ENCODE measurements at regions not wholly inside any gene's neighbourhood (a gene's known extent, or its start where the extent isn't known, plus 50 kb on each side); places are given as distances from the start of the nearest gene placed in this dataset.

DNA sequence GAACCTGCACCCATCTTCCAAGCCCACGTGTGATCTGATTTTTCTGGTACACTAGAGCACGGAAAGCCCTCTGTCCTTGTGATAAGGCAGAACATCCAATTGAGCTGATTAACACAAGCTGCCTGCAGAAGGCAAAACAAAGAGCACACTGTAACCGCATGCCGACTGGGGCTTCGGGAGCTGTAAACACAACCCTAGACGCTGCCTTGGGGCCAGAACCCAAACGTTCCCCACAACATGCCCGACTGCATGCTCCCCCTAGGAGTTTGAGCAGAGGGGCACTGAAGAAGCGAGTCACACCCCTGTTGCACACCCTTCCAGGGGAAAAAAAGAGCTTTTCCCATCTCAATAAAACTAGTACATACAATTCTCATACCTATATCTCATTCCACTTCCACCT lies 470.7 kb downstream of the HTR1B start:
- TF ChIP-seq POLR2AphosphoS5 (IDR thresholded peaks at IDR 0.05; ENCODE audit: low read depth, low read length) (no peak), POLR2A (IDR thresholded peaks at IDR 0.05; ENCODE audit: low read depth, low read length) (no peak), TAF1 (IDR thresholded peaks at IDR 0.05; ENCODE audit: borderline replicate concordance, low read depth, low read length) (no peak)
